Islet precursor cell (in vitro differentiated cells): ENCODE measurements at regions not wholly inside any gene's neighbourhood (a gene's known extent, or its start where the extent isn't known, plus 50 kb on each side); places are given as distances from the start of the nearest gene placed in this dataset.

ENCODE experiments used
- DNase-seq: peaks from one replicate; pipeline ENCODE4 v3.0.0-alpha.2; 2018

DNA sequence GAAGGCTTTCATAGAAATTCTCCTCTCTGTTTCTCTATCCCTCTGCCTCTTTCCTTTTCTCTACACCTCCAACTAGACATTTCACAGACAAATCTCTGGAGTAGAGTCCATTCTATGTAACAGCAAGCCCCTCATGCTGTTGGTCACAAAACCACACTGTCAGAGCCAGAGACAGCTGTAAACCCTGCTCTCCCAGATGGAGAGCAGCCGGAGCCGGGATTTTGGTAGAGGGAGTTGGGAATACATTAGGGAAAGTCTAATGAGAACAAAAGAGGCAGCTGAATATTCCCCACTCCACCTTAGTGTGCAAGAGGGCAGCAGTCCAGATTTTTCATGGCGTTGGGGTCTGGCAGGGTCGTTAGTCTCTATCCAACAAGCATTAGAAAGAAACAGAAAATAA, 68.3 kb upstream of the EDN1 start:
- no peak for DNase-seq

DNA sequence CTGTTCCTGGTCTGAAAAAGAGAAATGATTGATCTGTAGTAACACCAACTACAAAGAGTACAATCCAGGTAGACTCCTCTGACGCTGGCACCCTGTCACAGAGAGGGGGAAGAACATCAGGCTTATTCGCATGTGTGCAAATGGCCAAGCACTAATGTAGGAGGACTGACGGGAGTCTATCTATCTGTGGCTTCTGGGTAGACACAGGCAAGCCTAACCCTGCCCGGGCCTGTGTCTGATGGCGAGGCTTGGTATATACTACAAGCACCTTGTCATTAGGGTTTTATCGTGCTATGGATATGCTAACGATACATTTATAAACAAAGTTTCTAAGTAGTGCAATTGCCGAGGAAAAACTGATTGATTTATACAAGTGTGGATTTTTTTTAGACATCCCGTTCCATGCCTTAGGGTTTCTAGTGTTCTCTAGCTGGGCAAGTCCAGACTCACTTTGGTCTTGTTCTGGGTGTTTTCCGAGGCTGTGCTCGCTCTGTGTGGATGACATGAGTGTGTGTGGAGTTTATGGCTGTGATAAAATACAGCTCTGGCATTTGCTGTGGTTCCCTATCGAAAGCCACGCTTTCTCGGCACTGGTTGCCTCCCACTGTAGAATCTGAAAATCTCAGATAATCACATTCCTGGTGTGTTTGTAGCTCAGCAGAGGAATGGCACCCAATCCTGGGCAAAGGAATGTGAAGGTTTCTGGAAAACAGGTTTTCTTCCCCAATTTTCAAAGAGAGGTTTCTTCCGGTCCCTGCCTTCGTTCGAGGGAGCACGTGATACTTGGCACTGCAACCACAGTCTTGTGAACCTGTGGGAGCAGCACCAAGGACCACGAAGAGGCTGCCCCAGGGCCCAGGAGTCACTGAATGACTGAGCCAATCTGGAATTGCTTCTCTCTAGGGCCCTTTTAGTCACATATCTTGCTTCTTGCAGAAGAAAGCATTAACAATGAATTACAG, 67.5 kb upstream of the EDN1 start:
- DNase-seq: peak; percentile 61

GRCh38 chr6:12223383-12223782, 66.8 kb upstream of the EDN1 start:
- no peak for DNase-seq

DNA sequence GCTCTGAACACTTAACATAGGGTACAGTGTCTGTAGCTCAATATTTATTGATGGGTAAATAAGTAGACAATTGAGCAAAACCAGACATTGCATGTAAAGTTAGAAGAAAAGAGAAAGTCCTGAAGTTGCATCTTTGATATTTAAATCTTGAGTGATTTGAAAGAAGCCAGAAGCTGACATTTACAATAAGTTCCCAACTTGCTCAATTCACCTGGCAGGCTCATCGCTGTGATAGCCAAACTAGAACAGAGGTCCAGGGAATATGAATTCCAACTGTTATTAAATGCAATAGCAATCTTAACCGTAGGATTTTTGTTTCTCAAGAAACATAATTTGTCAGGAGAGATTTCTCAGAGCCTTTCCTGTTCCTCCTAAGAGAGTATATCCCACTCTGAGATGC, 65.9 kb upstream of the EDN1 start:
- no peak for DNase-seq

DNA sequence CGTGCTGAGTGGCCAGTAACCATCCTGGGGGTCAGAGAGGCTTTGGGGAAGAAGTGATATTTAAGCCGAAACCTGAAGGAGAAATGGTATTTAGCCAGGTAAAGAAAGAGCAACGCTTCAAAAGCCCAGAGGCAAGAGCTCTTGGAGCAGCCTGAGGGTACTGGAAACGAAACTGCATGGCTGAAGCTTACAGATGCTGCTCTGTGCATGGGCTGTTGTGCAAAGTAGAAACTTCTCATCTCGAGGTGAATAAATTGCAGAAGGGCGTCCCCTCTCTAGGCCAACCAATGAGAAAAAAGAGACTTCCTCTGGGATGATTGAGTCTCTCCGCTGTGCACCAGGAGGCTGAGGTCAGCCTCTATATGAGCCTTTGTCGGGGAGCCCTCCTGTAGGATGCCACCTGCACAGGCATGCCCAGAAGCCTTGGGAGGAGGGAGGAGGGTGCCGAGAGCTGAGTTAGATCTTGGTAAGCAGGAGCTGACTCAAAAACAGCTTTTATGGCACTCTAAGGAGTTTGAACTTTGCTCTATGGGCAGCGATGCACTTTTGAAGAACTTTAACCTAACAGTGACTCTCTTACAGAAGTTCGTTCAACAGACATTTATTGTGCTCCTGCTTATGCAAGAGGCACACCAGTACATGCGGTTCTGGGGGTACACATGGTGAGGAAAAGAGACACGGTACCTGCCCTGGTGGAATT, 61.6 kb upstream of the EDN1 start:
- no peak for DNase-seq

DNA sequence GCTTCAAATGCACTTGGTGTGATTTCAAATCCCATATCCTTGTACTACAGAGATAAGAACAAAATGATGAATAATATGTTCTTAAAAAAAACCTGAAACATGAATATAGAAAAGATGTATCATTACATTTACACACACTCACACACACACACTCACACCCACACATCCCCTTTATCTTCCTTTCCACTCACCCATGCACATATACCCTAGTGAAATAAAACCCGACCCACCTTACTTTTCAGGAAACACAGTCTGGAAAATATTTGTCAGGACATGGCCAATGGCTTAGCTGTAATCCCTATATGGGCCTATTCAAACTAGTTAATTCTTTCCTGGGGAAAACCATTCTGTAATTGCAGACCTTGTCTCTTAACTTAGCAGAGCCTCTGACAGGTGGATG, 60.8 kb upstream of the EDN1 start:
- no peak for DNase-seq

DNA sequence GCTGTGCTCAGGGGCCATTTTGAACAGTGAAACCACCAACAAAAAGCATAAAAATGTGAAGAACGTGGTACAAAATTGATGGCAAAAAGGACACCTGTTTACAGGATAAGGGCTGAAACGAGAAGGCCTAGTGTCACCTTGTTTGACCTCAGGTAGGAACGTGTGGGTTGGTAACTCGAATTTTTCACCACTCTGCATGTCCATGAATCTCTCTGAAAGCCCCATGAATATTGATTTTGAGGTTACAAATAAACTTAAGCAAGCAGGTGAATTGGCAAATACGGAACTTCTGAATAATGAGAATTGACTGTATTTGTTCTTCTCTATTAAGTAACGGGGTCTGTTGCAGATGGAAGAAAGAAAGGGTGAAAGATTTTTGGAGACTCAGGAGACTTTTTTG, 59.6 kb upstream of the EDN1 start:
- no peak for DNase-seq

DNA sequence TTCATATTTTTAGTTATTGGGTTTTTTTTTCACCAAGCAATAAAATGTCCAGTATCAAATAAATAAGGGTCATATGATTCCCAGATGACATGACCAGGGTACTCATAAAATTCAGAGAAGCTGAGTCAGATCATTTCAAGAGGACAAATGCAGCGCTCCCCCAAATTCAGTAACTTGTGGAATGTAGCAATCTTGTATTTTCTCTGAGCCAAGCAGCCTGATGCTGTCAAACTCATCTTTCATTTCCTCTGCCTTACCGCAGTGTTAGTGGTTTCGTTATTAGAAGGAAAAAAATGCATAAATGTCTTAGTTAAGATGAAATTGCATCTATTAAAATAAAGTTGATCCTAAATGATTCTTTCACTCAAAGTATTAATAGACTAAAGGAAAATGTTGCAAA, 57.8 kb upstream of the EDN1 start:
- DNase-seq: no peak

DNA sequence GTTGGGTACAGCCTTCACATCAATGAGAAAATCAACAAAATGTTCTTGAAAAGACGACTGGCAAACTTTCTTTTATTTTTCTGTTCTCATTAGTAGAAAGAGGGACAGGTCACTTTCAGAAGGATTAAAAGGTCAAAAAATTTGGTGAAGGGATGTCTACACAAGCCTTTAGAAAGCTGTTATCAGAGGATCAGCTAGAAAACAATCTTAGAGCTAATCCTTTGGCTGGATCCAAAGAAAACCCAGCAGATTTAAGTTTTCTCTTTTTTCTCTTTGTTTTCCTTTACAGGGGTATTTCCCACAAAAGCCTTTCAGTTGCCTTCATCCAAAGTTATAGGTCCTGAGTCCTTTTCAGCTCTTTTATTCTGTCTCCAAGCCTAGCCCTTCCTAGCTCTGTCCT, 57.3 kb upstream of the EDN1 start:
- no peak for DNase-seq

DNA sequence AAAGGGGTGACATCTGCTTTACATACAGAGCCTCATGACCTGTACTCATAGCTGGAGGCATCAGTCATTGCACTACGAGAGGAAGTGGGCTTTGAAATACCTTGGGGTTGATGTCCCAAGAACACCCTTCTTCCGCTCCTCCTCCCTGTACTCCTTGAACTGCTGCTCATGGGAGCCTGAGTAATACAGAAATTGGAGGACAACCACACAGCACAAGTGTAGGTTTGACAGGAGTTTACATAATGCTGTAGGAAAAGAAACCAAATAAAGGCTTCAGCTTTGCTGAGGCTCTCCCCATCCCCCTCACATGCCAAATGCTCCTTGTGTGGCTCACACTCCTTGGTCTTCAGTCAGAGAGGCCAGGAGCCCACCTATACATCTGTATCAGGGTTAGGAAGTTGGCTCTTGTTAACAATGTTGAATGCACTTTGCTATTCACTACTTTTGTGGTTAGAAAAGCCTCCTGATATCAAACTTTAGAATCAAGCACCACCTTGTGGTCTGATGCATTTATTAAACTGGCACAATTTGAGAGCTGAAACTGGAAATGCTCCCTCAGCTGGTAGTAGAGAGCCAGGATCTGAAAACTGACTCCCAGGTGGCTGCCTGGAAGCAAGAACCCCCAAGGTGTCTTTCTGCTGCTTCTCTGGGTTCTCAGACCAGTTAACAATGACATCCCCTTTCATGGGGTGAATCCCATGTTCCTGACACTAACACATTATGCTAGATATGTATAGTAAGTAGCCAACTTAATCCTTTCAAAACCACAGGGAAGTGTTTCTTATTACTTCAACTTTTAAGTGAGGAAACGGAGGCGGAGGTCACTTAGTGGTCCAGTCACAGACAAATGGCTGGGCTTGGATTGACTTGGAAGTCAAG, 56.2 kb upstream of the EDN1 start:
- DNase-seq: no peak

- DNase-seq: no peak
Measured at GRCh38 chr6:12235341-12235740, 54.8 kb upstream of the EDN1 start.

DNA sequence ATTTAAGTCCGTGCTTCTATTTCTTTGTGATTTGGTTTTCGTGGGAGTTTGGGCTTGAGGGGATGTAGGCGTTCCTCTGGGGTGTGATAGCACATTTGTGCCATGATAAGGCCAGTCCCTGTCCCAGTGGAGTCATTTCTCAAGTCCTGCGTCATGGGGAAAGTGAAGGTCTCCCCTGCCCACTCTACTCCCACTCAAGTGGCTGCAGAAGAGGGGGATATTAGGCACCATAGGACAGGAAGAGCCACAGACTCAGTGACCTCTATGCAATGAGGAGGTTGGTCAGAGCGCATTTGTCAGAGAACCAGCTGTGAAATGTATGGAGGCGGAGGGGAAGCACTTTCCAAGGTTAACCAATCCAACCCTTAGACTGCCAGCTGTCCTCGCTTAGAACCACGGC, 51.9 kb upstream of the EDN1 start:
- no peak for DNase-seq
